ENCODE measurements at regions not wholly inside any gene's neighbourhood (a gene's known extent, or its start where the extent isn't known, plus 50 kb on each side); places are given as distances from the start of the nearest gene placed in this dataset.

- TF ChIP-seq EZH2 (IDR thresholded peaks at IDR 0.05; ENCODE audit: borderline replicate concordance, insufficient read depth, low read depth, low read length, poor library complexity, severe bottlenecking) (no peak), CTCF (IDR thresholded peaks at IDR 0.05) (no peak)
- Histone ChIP-seq H4K20me1 (ENCODE audit: control insufficient read depth, insufficient read depth, low read length, poor library complexity, severe bottlenecking) (no peaks in the 10 kb centered on the region), H3K4me2 (replicated peaks; ENCODE audit: low read depth, low read length, poor library complexity, severe bottlenecking) (no peak overlapping the region), H3K4me1 (ENCODE audit: control insufficient read depth in 2 of 2, insufficient read depth in 2 of 2, low read length in 2 of 2) (no peaks in the 10 kb centered on the region), H3K27ac (ENCODE audit: low read length in 2 of 2) (no peak overlapping the region), H3K27me3 (replicated peaks in 1 of 4; ENCODE audit: control extremely low read depth in 1 of 4, control insufficient read depth in 3 of 4, insufficient read depth in 4 of 4, low read length in 3 of 4) (no peaks in the 10 kb centered on the region), H3K36me3 (replicated peaks in 1 of 2; ENCODE audit: control extremely low read depth in 1 of 2, control insufficient read depth in 1 of 2, extremely low read depth in 1 of 2, insufficient read depth in 2 of 2, low read length in 1 of 2) (no peaks in the 10 kb centered on the region), H3K4me3 (ENCODE audit: control extremely low read depth in 1 of 5, extremely low read depth in 1 of 5, insufficient read depth in 1 of 5, low read depth in 2 of 5, low read length in 4 of 5) (no peak overlapping the region), H3K9me3 (ENCODE audit: control extremely low read depth in 1 of 3, control insufficient read depth in 2 of 3, insufficient read depth in 1 of 3, low read length in 2 of 3) (peaks cover 0 to 2% (median 0%) of the 10 kb centered on the region in 3 donors), H3K9ac (ENCODE audit: low read length) (no peak overlapping the region), H3K79me2 (ENCODE audit: control insufficient read depth, insufficient read depth, low read length) (no peaks in the 10 kb centered on the region), H2AFZ (ENCODE audit: insufficient read depth, low read depth, low read length, poor library complexity, severe bottlenecking) (no peak overlapping the region)
- ChIA-PET CTCF (no interaction called here), POLR2A (no interaction called here)
- no peaks in the 10 kb centered on the region for H3K9me3 Mint-ChIP-seq (ENCODE audit: insufficient read depth)
- intact Hi-C loops (cut with micrococcal nuclease), result no loop called here
- no peak overlapping the region for H3K4me3 Mint-ChIP-seq
- H3K27ac Mint-ChIP-seq, result no peak overlapping the region
- DNase-seq, result no peak
- no peaks in the 10 kb centered on the region for H3K27me3 Mint-ChIP-seq
- H3K4me1 Mint-ChIP-seq, result no peaks in the 10 kb centered on the region
- 49% methylated on average over 2 of the region's 3 CpGs for WGBS (ENCODE audit: insufficient coverage)
- ATAC-seq (ENCODE audit: low read depth), result no peak
Measured at GRCh38 chr13:84237143-84237542, 354.9 kb upstream of the SLITRK1 start.

- Histone ChIP-seq H3K9me3 (ENCODE audit: control extremely low read depth in 1 of 3, control insufficient read depth in 2 of 3, insufficient read depth in 1 of 3, low read length in 2 of 3) (peaks cover 0 to 4% (median 0%) of the 10 kb centered on the region in 3 donors), H4K20me1 (ENCODE audit: control insufficient read depth, insufficient read depth, low read length, poor library complexity, severe bottlenecking) (no peaks in the 10 kb centered on the region), H3K4me2 (replicated peaks; ENCODE audit: low read depth, low read length, poor library complexity, severe bottlenecking) (no peak overlapping the region), H3K4me1 (ENCODE audit: control insufficient read depth in 2 of 2, insufficient read depth in 2 of 2, low read length in 2 of 2) (no peaks in the 10 kb centered on the region), H3K27ac (ENCODE audit: low read length in 2 of 2) (no peak overlapping the region), H3K9ac (ENCODE audit: low read length) (no peak overlapping the region), H3K4me3 (ENCODE audit: control extremely low read depth in 1 of 5, extremely low read depth in 1 of 5, insufficient read depth in 1 of 5, low read depth in 2 of 5, low read length in 4 of 5) (no peak overlapping the region), H3K36me3 (replicated peaks in 1 of 2; ENCODE audit: control extremely low read depth in 1 of 2, control insufficient read depth in 1 of 2, extremely low read depth in 1 of 2, insufficient read depth in 2 of 2, low read length in 1 of 2) (no peaks in the 10 kb centered on the region), H3K79me2 (ENCODE audit: control insufficient read depth, insufficient read depth, low read length) (no peaks in the 10 kb centered on the region), H2AFZ (ENCODE audit: insufficient read depth, low read depth, low read length, poor library complexity, severe bottlenecking) (no peak overlapping the region), H3K27me3 (replicated peaks in 1 of 4; ENCODE audit: control extremely low read depth in 1 of 4, control insufficient read depth in 3 of 4, insufficient read depth in 4 of 4, low read length in 3 of 4) (no peaks in the 10 kb centered on the region)
- TF ChIP-seq EZH2 (IDR thresholded peaks at IDR 0.05; ENCODE audit: borderline replicate concordance, insufficient read depth, low read depth, low read length, poor library complexity, severe bottlenecking) (no peak), CTCF (IDR thresholded peaks at IDR 0.05) (no peak)
- ATAC-seq (ENCODE audit: low read depth) (no peak), DNase-seq (no peak)
- Mint-ChIP-seq H3K27me3 (no peaks in the 10 kb centered on the region), H3K4me1 (no peaks in the 10 kb centered on the region), H3K9me3 (ENCODE audit: insufficient read depth) (no peaks in the 10 kb centered on the region), H3K4me3 (no peak overlapping the region), H3K27ac (no peak overlapping the region)
- CTCF ChIA-PET, result no interaction called here
- POLR2A ChIA-PET, result no interaction called here
- intact Hi-C loops (cut with micrococcal nuclease), result no loop called here
Measured at GRCh38 chr13:84234416-84234815, 352.1 kb upstream of the SLITRK1 start.

All from B cell (primary cell).